ENCODE measurements at regions not wholly inside any gene's neighbourhood (a gene's known extent, or its start where the extent isn't known, plus 50 kb on each side); places are given as distances from the start of the nearest gene placed in this dataset.

DNA sequence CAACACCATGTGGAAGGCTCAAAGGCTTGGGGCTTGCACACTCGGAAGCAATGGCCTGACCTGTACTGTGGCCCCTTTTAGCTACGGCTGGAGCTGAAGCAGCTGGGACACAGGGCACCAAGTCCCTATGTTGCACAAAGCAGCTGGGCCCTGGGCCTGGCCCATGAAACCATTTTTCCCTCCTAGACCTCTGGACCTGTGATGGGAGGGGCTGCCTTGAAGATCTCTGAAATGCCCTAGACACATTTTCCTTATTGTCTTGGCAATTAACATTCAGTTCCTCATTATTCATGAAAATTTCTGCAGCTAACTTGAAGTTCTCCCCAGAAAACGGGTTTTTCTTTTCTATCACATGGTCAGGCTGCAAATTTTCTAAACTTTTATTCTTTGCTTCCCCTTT lies 85.6 kb upstream of the ALDH1A3 start:
- Histone ChIP-seq H3K4me3 (ENCODE audit: low read depth, low read length, poor library complexity, severe bottlenecking) (no peak overlapping the region), H3K36me3 (ENCODE audit: insufficient read depth, low read length, poor library complexity, severe bottlenecking) (no peaks in the 10 kb centered on the region), H3K27me3 (replicated peaks; ENCODE audit: insufficient read depth, low read depth, low read length, poor library complexity) (peaks cover 15% of the 10 kb centered on the region), H3K27ac (ENCODE audit: low read depth, low read length, poor library complexity, severe bottlenecking) (no peak overlapping the region), H3K4me1 (ENCODE audit: insufficient read depth, low read length, poor library complexity, severe bottlenecking) (no peaks in the 10 kb centered on the region), H3K9me3 (ENCODE audit: low read depth, low read length, poor library complexity, severe bottlenecking) (no peaks in the 10 kb centered on the region)
- TF ChIP-seq EZH2 (IDR thresholded peaks at IDR 0.05; ENCODE audit: borderline replicate concordance, low read depth, low read length, poor library complexity, severe bottlenecking), result no peak
- BruUV-seq (replicated peaks), result no TSS peak
- DNase-seq (ENCODE audit: low spot score), result no peak
- ChIA-PET POLR2A (ENCODE audit: low non-redundant PET) (no interaction called here), CTCF (no interaction called here)
- intact Hi-C loops (cut with micrococcal nuclease; ENCODE audit: unreplicated experiment), result no loop called here

- intact Hi-C loops (cut with micrococcal nuclease; ENCODE audit: unreplicated experiment), result no loop called here
- H3K27me3 ChIP-seq (replicated peaks; ENCODE audit: insufficient read depth, low read depth, low read length, poor library complexity), result peaks cover 11% of the 10 kb centered on the region
- ChIA-PET CTCF (no interaction called here), POLR2A (ENCODE audit: low non-redundant PET) (no interaction called here)
- no peaks in the 10 kb centered on the region for H3K9me3 ChIP-seq (ENCODE audit: low read depth, low read length, poor library complexity, severe bottlenecking)
- TF ChIP-seq EZH2 (IDR thresholded peaks at IDR 0.05; ENCODE audit: borderline replicate concordance, low read depth, low read length, poor library complexity, severe bottlenecking) (no peak), CTCF (conservative IDR thresholded peaks at IDR 0.05; ENCODE audit: low read depth, low read length) (no peak)
- H3K4me3 ChIP-seq (ENCODE audit: low read depth, low read length, poor library complexity, severe bottlenecking), result no peak overlapping the region
- BruUV-seq (replicated peaks), result no TSS peak
- H3K36me3 ChIP-seq (ENCODE audit: insufficient read depth, low read length, poor library complexity, severe bottlenecking), result no peaks in the 10 kb centered on the region
- DNase-seq (ENCODE audit: low spot score), result no peak
- H3K4me1 ChIP-seq (ENCODE audit: insufficient read depth, low read length, poor library complexity, severe bottlenecking), result no peaks in the 10 kb centered on the region
- no peak overlapping the region for H3K27ac ChIP-seq (ENCODE audit: low read depth, low read length, poor library complexity, severe bottlenecking)
These were observed 78.3 kb upstream of the ALDH1A3 start for GRCh38 chr15:100801256-100801900.

DNA sequence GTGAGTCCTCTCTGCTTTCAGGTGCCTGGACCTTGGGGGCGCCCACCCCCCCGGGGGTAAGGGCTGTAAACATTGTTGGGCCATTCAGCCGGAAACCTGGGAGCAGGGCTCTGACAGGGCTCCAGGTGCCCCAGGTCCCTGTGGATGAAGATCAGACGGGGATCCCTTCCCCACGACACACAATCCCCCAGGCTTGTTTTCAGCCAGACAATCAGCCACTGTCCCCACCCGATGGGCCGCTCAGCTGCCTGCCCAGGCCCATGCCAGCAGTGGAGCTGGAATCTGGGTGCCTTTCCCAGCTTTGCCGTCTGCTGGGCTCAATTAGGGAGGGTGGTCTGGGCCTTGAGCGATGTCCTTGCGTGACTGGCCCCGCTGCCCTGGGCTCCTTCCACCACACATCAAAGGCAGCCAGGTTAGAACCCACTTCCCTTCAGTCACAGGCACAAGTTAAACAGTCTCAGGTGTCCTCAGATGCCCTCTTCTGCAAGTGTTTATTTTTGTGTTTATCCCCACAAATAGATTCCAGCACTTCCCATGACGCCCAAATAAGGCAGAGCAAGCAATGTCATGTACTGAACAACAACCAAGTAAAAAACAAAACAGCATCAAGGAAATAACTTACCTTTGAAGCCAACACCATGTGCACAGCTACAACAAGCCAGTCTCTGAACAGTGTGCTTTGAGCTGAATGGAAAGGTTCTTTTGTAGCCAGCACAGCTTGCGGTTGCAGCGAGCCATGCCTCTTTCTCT lies 77.0 kb upstream of the ALDH1A3 start:
- CTCF ChIA-PET, result no interaction called here
- peaks cover 11% of the 10 kb centered on the region for H3K27me3 ChIP-seq (replicated peaks; ENCODE audit: insufficient read depth, low read depth, low read length, poor library complexity)
- no peaks in the 10 kb centered on the region for H3K9me3 ChIP-seq (ENCODE audit: low read depth, low read length, poor library complexity, severe bottlenecking)
- H3K36me3 ChIP-seq (ENCODE audit: insufficient read depth, low read length, poor library complexity, severe bottlenecking), result no peaks in the 10 kb centered on the region
- H3K27ac ChIP-seq (ENCODE audit: low read depth, low read length, poor library complexity, severe bottlenecking), result no peak overlapping the region
- no peaks in the 10 kb centered on the region for H3K4me1 ChIP-seq (ENCODE audit: insufficient read depth, low read length, poor library complexity, severe bottlenecking)
- H3K4me3 ChIP-seq (ENCODE audit: low read depth, low read length, poor library complexity, severe bottlenecking), result no peak overlapping the region
- POLR2A ChIA-PET (ENCODE audit: low non-redundant PET), result no interaction called here
- no TSS peak for BruUV-seq (replicated peaks)
- DNase-seq (ENCODE audit: low spot score), result no peak
- intact Hi-C loops (cut with micrococcal nuclease; ENCODE audit: unreplicated experiment), result no loop called here
- TF ChIP-seq CTCF (conservative IDR thresholded peaks at IDR 0.05; ENCODE audit: low read depth, low read length) (no peak), EZH2 (IDR thresholded peaks at IDR 0.05; ENCODE audit: borderline replicate concordance, low read depth, low read length, poor library complexity, severe bottlenecking) (no peak)

DNA sequence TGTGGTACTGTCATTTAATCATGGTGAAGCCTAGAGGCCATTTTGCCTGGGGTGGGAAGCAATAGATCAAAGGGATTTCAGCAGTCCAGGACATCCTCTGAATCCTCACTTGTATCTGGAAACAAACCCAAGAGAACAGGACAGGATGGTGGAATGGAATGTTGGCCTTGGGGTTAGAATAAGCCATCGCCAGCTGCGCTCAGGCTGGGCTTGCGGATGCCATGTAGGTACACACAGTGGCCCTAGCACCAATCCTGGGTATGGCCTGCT lies 76.5 kb upstream of the ALDH1A3 start:
- no TSS peak for BruUV-seq (replicated peaks)
- H3K27me3 ChIP-seq (replicated peaks; ENCODE audit: insufficient read depth, low read depth, low read length, poor library complexity), result peaks cover 9% of the 10 kb centered on the region
- H3K36me3 ChIP-seq (ENCODE audit: insufficient read depth, low read length, poor library complexity, severe bottlenecking), result no peaks in the 10 kb centered on the region
- DNase-seq (ENCODE audit: low spot score), result no peak
- no peaks in the 10 kb centered on the region for H3K9me3 ChIP-seq (ENCODE audit: low read depth, low read length, poor library complexity, severe bottlenecking)
- H3K4me1 ChIP-seq (ENCODE audit: insufficient read depth, low read length, poor library complexity, severe bottlenecking), result no peaks in the 10 kb centered on the region
- ChIA-PET CTCF (no interaction called here), POLR2A (ENCODE audit: low non-redundant PET) (no interaction called here)
- TF ChIP-seq CTCF (conservative IDR thresholded peaks at IDR 0.05; ENCODE audit: low read depth, low read length), result no peak
- TF ChIP-seq EZH2 (IDR thresholded peaks at IDR 0.05; ENCODE audit: borderline replicate concordance, low read depth, low read length, poor library complexity, severe bottlenecking), result no peak
- H3K27ac ChIP-seq (ENCODE audit: low read depth, low read length, poor library complexity, severe bottlenecking), result no peak overlapping the region
- intact Hi-C loops (cut with micrococcal nuclease; ENCODE audit: unreplicated experiment), result no loop called here
- H3K4me3 ChIP-seq (ENCODE audit: low read depth, low read length, poor library complexity, severe bottlenecking), result no peak overlapping the region
